Ovary (tissue), 3 donors: ENCODE measurements at regions not wholly inside any gene's neighbourhood (a gene's known extent, or its start where the extent isn't known, plus 50 kb on each side); places are given as distances from the start of the nearest gene placed in this dataset.
"Not testable (repeated sequence)": the region's sequence is repeated elsewhere in the genome, so short reads cannot be mapped to it uniquely, and the experiment has no call there.

ENCODE experiments used
- CTCF ChIP-seq, 3 donors: fragments of 450-650 bp in 2 of 3; fragments of 200-600 bp in 1 of 3; IDR thresholded peaks; one replicate each; pipeline versions ENCODE4 v1.5.1 to v1.8.0; 2016 to 2022; ENCODE audit warnings: antibody characterized with exemption in 3 of 3, mild to moderate bottlenecking in 1 of 3
- EP300 ChIP-seq: sonication (generic); formaldehyde crosslinking; IDR thresholded peaks from one replicate; pipeline ENCODE4 v1.6.1; 2017; ENCODE audit warnings: antibody characterized with exemption
- POLR2A ChIP-seq: fragments of 450-650 bp; IDR thresholded peaks from one replicate; pipeline ENCODE4 v1.6.1; 2017; ENCODE audit warnings: antibody characterized with exemption, mild to moderate bottlenecking, moderate library complexity
- donor health status: DM: no; HTN: no; CAD: no.

GRCh38 chr14:71168161-71168560, 260.9 kb downstream of the PCNX1 start:
- TF ChIP-seq EP300; CTCF (IDR thresholded peaks at IDR 0.05); POLR2A: not testable (repeated sequence)
